ENCODE measurements at regions not wholly inside any gene's neighbourhood (a gene's known extent, or its start where the extent isn't known, plus 50 kb on each side); places are given as distances from the start of the nearest gene placed in this dataset.

DNA sequence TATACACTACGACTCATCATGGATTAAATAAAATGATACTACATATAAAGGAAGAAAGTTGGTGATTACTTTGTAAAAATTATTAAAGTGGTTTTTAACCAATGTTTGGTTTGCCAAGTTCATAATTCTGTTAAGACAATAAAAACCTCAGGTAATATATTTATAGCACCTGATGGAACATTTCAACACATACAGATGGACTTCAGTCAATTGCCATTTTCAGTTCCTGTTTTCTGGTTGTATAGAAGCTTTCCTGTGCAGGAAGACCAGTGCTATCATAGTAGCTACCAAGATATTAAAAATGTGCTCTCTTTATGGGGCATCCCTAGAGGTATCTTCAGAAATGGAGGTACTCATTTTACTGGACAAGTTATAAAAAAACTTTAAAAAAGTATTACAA lies 1686.4 kb downstream of the GRIK2 start:
- Histone ChIP-seq H3K36me3 (no peaks in the 10 kb centered on the region), H3K9me3 (no peaks in the 10 kb centered on the region), H3K4me3 (no peak overlapping the region), H3K27ac (no peak overlapping the region), H3K4me1 (no peaks in the 10 kb centered on the region), H3K27me3 (no peaks in the 10 kb centered on the region)
- DNase-seq = no peak
- 83 to 100% (median 91%) methylated on average over 1 of the region's 1 CpG for WGBS, 5 donors
- TF ChIP-seq, protein P1, sequence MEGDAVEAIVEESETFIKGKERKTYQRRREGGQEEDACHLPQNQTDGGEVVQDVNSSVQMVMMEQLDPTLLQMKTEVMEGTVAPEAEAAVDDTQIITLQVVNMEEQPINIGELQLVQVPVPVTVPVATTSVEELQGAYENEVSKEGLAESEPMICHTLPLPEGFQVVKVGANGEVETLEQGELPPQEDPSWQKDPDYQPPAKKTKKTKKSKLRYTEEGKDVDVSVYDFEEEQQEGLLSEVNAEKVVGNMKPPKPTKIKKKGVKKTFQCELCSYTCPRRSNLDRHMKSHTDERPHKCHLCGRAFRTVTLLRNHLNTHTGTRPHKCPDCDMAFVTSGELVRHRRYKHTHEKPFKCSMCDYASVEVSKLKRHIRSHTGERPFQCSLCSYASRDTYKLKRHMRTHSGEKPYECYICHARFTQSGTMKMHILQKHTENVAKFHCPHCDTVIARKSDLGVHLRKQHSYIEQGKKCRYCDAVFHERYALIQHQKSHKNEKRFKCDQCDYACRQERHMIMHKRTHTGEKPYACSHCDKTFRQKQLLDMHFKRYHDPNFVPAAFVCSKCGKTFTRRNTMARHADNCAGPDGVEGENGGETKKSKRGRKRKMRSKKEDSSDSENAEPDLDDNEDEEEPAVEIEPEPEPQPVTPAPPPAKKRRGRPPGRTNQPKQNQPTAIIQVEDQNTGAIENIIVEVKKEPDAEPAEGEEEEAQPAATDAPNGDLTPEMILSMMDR (IDR thresholded peaks at IDR 0.05) = no peak
- no peak for TF ChIP-seq POLR2AphosphoS5 (IDR thresholded peaks at IDR 0.05)
- no peak for TF ChIP-seq EP300 (IDR thresholded peaks at IDR 0.05)
- TF ChIP-seq POLR2A (IDR thresholded peaks at IDR 0.05) = no peak
- intact Hi-C loops (cut with DNase I; ENCODE audit: low total_unique reads) = no loop called here

DNA sequence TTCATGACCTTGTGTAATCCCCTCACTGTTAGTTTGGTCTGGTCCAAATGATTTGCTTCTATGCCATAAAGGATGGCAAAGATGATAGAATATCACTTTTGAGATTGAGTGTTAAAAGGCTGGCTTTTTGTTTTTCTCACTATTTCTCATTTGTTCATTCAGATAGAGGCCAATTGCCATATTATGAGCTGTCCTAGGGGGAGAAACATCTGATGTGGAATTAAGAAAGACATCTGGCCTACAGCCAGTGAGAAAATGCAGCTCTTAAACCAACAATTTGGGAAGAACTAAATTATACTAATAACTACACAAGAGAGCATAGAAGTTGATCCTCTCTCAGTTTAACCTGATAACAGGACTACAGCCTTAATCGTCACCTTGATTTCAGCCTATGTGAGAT lies 1668.6 kb downstream of the GRIK2 start:
- H3K27ac ChIP-seq = no peak overlapping the region
- WGBS, 5 donors = 85 to 100% (median 95%) methylated on average over 1 of the region's 1 CpG
- no peaks in the 10 kb centered on the region for H3K4me1 ChIP-seq
- no peak overlapping the region for H3K4me3 ChIP-seq
- DNase-seq = no peak
- H3K27me3 ChIP-seq = no peaks in the 10 kb centered on the region
- H3K9me3 ChIP-seq = peaks cover 0 to 18% (median 6%) of the 10 kb centered on the region in 4 donors
- H3K36me3 ChIP-seq = no peaks in the 10 kb centered on the region
- intact Hi-C loops (cut with DNase I; ENCODE audit: low total_unique reads) = no loop called here
- TF ChIP-seq POLR2A (IDR thresholded peaks at IDR 0.05) (no peak), EP300 (IDR thresholded peaks at IDR 0.05) (no peak), POLR2AphosphoS5 (IDR thresholded peaks at IDR 0.05) (no peak)
- TF ChIP-seq, protein P1 (IDR thresholded peaks at IDR 0.05) = no peak

DNA sequence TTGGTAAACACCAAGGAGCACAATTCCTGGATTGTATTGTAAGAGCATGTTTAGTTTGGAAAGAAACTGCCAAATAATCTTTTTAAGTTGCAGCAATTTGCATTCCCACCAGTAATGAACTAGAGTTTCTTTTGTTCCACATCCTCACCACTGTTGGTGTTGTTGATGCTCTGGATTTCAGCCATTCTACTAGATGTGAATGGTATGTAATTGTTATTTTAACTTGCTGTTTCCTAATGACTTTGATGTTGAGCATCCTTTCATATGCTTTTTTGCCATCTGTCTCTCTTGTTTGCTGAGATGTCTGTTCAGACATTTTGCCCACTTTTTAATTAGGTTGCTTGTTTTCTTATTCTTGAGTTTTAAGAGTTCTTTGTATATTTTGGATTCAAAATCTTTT lies 1654.1 kb downstream of the GRIK2 start:
- Histone ChIP-seq H3K4me3 (no peak overlapping the region), H3K9me3 (no peaks in the 10 kb centered on the region), H3K4me1 (no peaks in the 10 kb centered on the region), H3K27ac (no peak overlapping the region), H3K27me3 (no peaks in the 10 kb centered on the region), H3K36me3 (no peaks in the 10 kb centered on the region)
- no peak for DNase-seq
- TF ChIP-seq, protein P1 (IDR thresholded peaks at IDR 0.05) = no peak
- no peak for TF ChIP-seq POLR2A (IDR thresholded peaks at IDR 0.05)
- no peak for TF ChIP-seq EP300 (IDR thresholded peaks at IDR 0.05)
- TF ChIP-seq POLR2AphosphoS5 (IDR thresholded peaks at IDR 0.05) = no peak
- intact Hi-C loops (cut with DNase I; ENCODE audit: low total_unique reads) = no loop called here

DNA sequence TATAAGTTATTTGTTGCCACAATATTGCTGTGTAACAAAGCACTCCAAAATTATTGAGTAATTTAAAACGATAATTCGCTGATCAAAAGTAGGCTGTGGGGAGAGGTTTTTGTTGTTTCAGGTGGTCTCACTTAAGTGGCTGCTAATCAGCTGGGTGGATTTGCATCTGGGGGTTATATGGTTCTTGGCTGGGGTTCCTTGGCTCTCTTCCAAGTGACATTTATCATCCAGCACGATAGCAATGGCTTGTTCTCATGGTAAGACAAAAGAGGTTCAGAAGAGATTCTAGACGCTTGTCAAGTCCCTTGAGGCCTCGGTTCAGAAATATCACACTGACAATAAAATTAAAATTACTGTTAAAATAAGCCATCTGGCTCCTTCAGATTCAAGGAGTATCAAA lies 1648.8 kb downstream of the GRIK2 start:
- no peak overlapping the region for H3K4me3 ChIP-seq
- no peak overlapping the region for H3K27ac ChIP-seq
- H3K4me1 ChIP-seq = no peaks in the 10 kb centered on the region
- TF ChIP-seq EP300 (IDR thresholded peaks at IDR 0.05) = no peak
- TF ChIP-seq, protein P1 (IDR thresholded peaks at IDR 0.05) = no peak
- TF ChIP-seq POLR2AphosphoS5 (IDR thresholded peaks at IDR 0.05) = no peak
- TF ChIP-seq POLR2A (IDR thresholded peaks at IDR 0.05) = no peak
- no peak for DNase-seq
- WGBS, 5 donors = 60 to 71% (median 67%) methylated on average over 5 of the region's 5 CpGs
- H3K9me3 ChIP-seq = peaks cover 0 to 4% (median 0%) of the 10 kb centered on the region in 4 donors
- intact Hi-C loops (cut with DNase I; ENCODE audit: low total_unique reads) = no loop called here
- H3K36me3 ChIP-seq = no peaks in the 10 kb centered on the region
- no peaks in the 10 kb centered on the region for H3K27me3 ChIP-seq
